ENCODE measurements at regions not wholly inside any gene's neighbourhood (a gene's known extent, or its start where the extent isn't known, plus 50 kb on each side); places are given as distances from the start of the nearest gene placed in this dataset.

DNA sequence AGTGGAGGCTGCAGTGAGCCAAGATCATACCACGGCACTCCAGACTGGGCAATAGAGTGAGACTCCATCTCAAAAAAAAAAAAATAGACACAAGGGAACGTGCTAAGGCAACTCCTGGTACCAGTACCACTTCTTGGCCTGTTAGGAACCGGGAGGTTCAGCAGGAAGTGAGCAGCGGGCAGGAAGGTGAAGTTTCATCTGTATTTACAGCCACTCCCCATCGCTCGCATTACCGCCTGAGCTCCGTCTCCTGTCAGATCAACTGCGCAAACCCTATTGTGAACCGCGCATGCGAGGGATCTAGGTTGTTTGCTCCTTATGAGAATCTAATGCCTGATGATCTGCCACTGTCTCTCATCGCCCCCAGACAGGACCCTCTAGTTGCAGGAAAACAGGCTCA is 69.9 kb upstream of the FOXK1 start:
- Mint-ChIP-seq H3K4me3 (no peak overlapping the region), H3K9me3 (no peaks in the 10 kb centered on the region), H3K27me3 (peaks cover 4% of the 10 kb centered on the region), H3K27ac (no peak overlapping the region), H3K36me3 (ENCODE audit: low read depth) (no peaks in the 10 kb centered on the region), H3K4me1 (ENCODE audit: low read depth) (peaks cover 20% of the 10 kb centered on the region)
- Histone ChIP-seq H3K4me3 (ENCODE audit: low read length) (no peak overlapping the region), H3K4me1 (ENCODE audit: insufficient read depth, low read length) (peaks cover 12% of the 10 kb centered on the region), H3K9me3 (ENCODE audit: control insufficient read depth in 1 of 2, insufficient read depth in 1 of 2, low read length in 2 of 2) (no peaks in the 10 kb centered on the region), H3K36me3 (ENCODE audit: insufficient read depth, low read length) (no peaks in the 10 kb centered on the region), H3K27me3 (ENCODE audit: control insufficient read depth in 1 of 2, insufficient read depth in 2 of 2, low read length in 2 of 2) (no peaks in the 10 kb centered on the region), H3K27ac (ENCODE audit: low read depth in 1 of 2, low read length in 2 of 2) (no peak overlapping the region)
- TF ChIP-seq CTCF (IDR thresholded peaks at IDR 0.05) = no peak
- ChIA-PET CTCF (no interaction called here), POLR2A (interaction anchor here (1.1 kb wide), 1 partner anchor 29 kb away, joined by 3 read pairs; no protein-coding TSS in a partner anchor)
- no peak for ATAC-seq (ENCODE audit: poor library complexity)
- intact Hi-C loops (cut with DNase I, micrococcal nuclease) = loop anchor here in 1 of 2 experiments (10.0 kb wide), 2 partner anchors 273 to 473 kb away; partner anchors contain the start of gene RADIL
- DNase-seq = no peak

GRCh38 chr7:4612939-4613841 is 68.9 kb upstream of the FOXK1 start:
- H3K9me3 Mint-ChIP-seq = no peaks in the 10 kb centered on the region
- no peak overlapping the region for H3K27ac ChIP-seq (ENCODE audit: low read depth in 1 of 2, low read length in 2 of 2)
- peaks cover 20% of the 10 kb centered on the region for H3K4me1 Mint-ChIP-seq (ENCODE audit: low read depth)
- H3K27me3 Mint-ChIP-seq = peaks cover 4% of the 10 kb centered on the region
- intact Hi-C loops (cut with DNase I, micrococcal nuclease) = loop anchor here in 1 of 2 experiments (10.0 kb wide), 2 partner anchors 272 to 472 kb away; partner anchors contain the start of gene RADIL
- no peak overlapping the region for H3K27ac Mint-ChIP-seq
- H3K4me3 ChIP-seq (ENCODE audit: low read length) = peak overlapping the region; percentile 10
- no peaks in the 10 kb centered on the region for H3K36me3 Mint-ChIP-seq (ENCODE audit: low read depth)
- no peaks in the 10 kb centered on the region for H3K27me3 ChIP-seq (ENCODE audit: control insufficient read depth in 1 of 2, insufficient read depth in 2 of 2, low read length in 2 of 2)
- H3K4me1 ChIP-seq (ENCODE audit: insufficient read depth, low read length) = peaks cover 12% of the 10 kb centered on the region
- no peaks in the 10 kb centered on the region for H3K9me3 ChIP-seq (ENCODE audit: control insufficient read depth in 1 of 2, insufficient read depth in 1 of 2, low read length in 2 of 2)
- ChIA-PET POLR2A (interaction anchor here (0.6 kb wide), 1 partner anchor 92 kb away, joined by 4 read pairs; no protein-coding TSS in a partner anchor), CTCF (no interaction called here)
- DNase-seq (peak in 1 of 14 experiments; percentile 19), ATAC-seq (ENCODE audit: poor library complexity) (no peak)
- peak overlapping the region; percentile 73 for H3K4me3 Mint-ChIP-seq
- no peak for TF ChIP-seq CTCF (IDR thresholded peaks at IDR 0.05)
- H3K36me3 ChIP-seq (ENCODE audit: insufficient read depth, low read length) = no peaks in the 10 kb centered on the region

- ATAC-seq (ENCODE audit: poor library complexity) (no peak), DNase-seq (no peak)
- H3K36me3 Mint-ChIP-seq (ENCODE audit: low read depth) = no peaks in the 10 kb centered on the region
- intact Hi-C loops (cut with DNase I, micrococcal nuclease) = loop anchor here in 1 of 2 experiments (10.0 kb wide), 2 partner anchors 271 to 471 kb away; partner anchors contain the start of gene RADIL
- Histone ChIP-seq H3K36me3 (ENCODE audit: insufficient read depth, low read length) (no peaks in the 10 kb centered on the region), H3K27me3 (ENCODE audit: control insufficient read depth in 1 of 2, insufficient read depth in 2 of 2, low read length in 2 of 2) (no peaks in the 10 kb centered on the region), H3K4me3 (ENCODE audit: low read length) (no peak overlapping the region), H3K27ac (ENCODE audit: low read depth in 1 of 2, low read length in 2 of 2) (no peak overlapping the region), H3K9me3 (ENCODE audit: control insufficient read depth in 1 of 2, insufficient read depth in 1 of 2, low read length in 2 of 2) (no peaks in the 10 kb centered on the region), H3K4me1 (ENCODE audit: insufficient read depth, low read length) (peaks cover 15% of the 10 kb centered on the region)
- H3K4me3 Mint-ChIP-seq = peak overlapping the region; percentile 13
- peaks cover 20% of the 10 kb centered on the region for H3K4me1 Mint-ChIP-seq (ENCODE audit: low read depth)
- ChIA-PET CTCF (no interaction called here), POLR2A (no interaction called here)
- TF ChIP-seq CTCF (IDR thresholded peaks at IDR 0.05) = no peak
- no peak overlapping the region for H3K27ac Mint-ChIP-seq
- H3K27me3 Mint-ChIP-seq = peaks cover 4% of the 10 kb centered on the region
- no peaks in the 10 kb centered on the region for H3K9me3 Mint-ChIP-seq
Measured at GRCh38 chr7:4613846-4614548, 68.1 kb upstream of the FOXK1 start.

Measured in CD4-positive, alpha-beta T cell (primary cell).